ENCODE measurements at regions not wholly inside any gene's neighbourhood (a gene's known extent, or its start where the extent isn't known, plus 50 kb on each side); places are given as distances from the start of the nearest gene placed in this dataset.

- TF ChIP-seq CHD7 (IDR thresholded peaks at IDR 0.05; ENCODE audit: insufficient replicate concordance, low read length) (no peak), NANOG (IDR thresholded peaks at IDR 0.05; ENCODE audit: insufficient read depth, low read depth, low read length, poor library complexity, severe bottlenecking) (peak; percentile 71), SAP30 (IDR thresholded peaks at IDR 0.05; ENCODE audit: insufficient read depth, insufficient replicate concordance, low read length) (no peak), MAX (IDR thresholded peaks at IDR 0.05) (no peak), BACH1 (IDR thresholded peaks at IDR 0.05; ENCODE audit: low read length) (no peak), CTCF (IDR thresholded peaks at IDR 0.05; ENCODE audit: control extremely low read depth in 1 of 3, insufficient read depth in 1 of 3, low read depth in 1 of 3, low read length in 3 of 3) (no peak), HDAC2 (IDR thresholded peaks at IDR 0.05; ENCODE audit: borderline replicate concordance in 1 of 2, low read depth in 2 of 2, low read length in 2 of 2) (peak; percentile 93 to 96; a peak in 3 of 4 replicates)
These were observed 200.1 kb upstream of the KBTBD8 start (continued) for GRCh38 chr3:66797889-66798560.

Data from H1 (cell line).